GM18858 (cell line): ENCODE measurements at regions not wholly inside any gene's neighbourhood (a gene's known extent, or its start where the extent isn't known, plus 50 kb on each side); places are given as distances from the start of the nearest gene placed in this dataset.

ENCODE experiments used
- ATAC-seq: cut with Tn5 transposase; IDR thresholded peaks from one replicate; pipeline ENCODE4 v1.9.1; 2021; ENCODE audit not compliant: unreplicated experiment

GRCh38 chr10:131808370-131808930, 92.4 kb upstream of the PPP2R2D start:
- ATAC-seq = no peak

GRCh38 chr10:131810036-131810804, 90.6 kb upstream of the PPP2R2D start:
- no peak for ATAC-seq

GRCh38 chr10:131810805-131811629, 89.8 kb upstream of the PPP2R2D start:
- no peak for ATAC-seq

- ATAC-seq = no peak
Measured at GRCh38 chr10:131811630-131812403, 89.0 kb upstream of the PPP2R2D start.

- no peak for ATAC-seq
Measured at GRCh38 chr10:131812736-131813604, 87.8 kb upstream of the PPP2R2D start.

- no peak for ATAC-seq
Measured at GRCh38 chr10:131814567-131815265, 86.1 kb upstream of the PPP2R2D start.

- no peak for ATAC-seq
Measured at GRCh38 chr10:131815266-131816156, 85.3 kb upstream of the PPP2R2D start.

GRCh38 chr10:131816157-131816775, 84.5 kb upstream of the PPP2R2D start:
- ATAC-seq = no peak

GRCh38 chr10:131816941-131817700, 83.7 kb upstream of the PPP2R2D start:
- ATAC-seq = no peak

GRCh38 chr10:131817866-131818509, 82.8 kb upstream of the PPP2R2D start:
- no peak for ATAC-seq

- no peak for ATAC-seq
Measured at GRCh38 chr10:131818510-131819234, 82.1 kb upstream of the PPP2R2D start.

GRCh38 chr10:131819241-131820072, 81.4 kb upstream of the PPP2R2D start:
- no peak for ATAC-seq

GRCh38 chr10:131820626-131821025, 80.2 kb upstream of the PPP2R2D start:
- ATAC-seq = no peak

GRCh38 chr10:131821378-131822012, 79.3 kb upstream of the PPP2R2D start:
- ATAC-seq = no peak
